HepG2 (cell line): ENCODE measurements at regions not wholly inside any gene's neighbourhood (a gene's known extent, or its start where the extent isn't known, plus 50 kb on each side); places are given as distances from the start of the nearest gene placed in this dataset.

Experiments used
- ATAC-seq: fragments of 200-7000 bp; cut with Tn5 transposase; 3 replicates; pipeline ENCODE4 v1.9.1; 2020; ENCODE audit warnings: mild to moderate bottlenecking, moderate library complexity
- BruUV-seq: library from RNA; stranded (reverse); fragments of 400-500 nt; replicated peaks from 2 replicates; lab custom pipeline; 2021; lab: Mats Ljungman, UMichigan
- CTCF ChIA-PET: fragments of 300-600 bp; formaldehyde crosslinking; extraction: SDS; loops from one replicate; lab custom pipeline; 2021; ENCODE audit warnings: low total read pairs, inconsistent platforms, low intra/inter-chr PET ratio; lab: Yijun Ruan, JAX
- POLR2A ChIA-PET: fragments of 350-600 bp; sonication (Branson Sonifier 250); formaldehyde crosslinking; loops from one replicate; lab custom pipeline; 2020; ENCODE audit warnings: antibody characterized with exemption, inconsistent platforms; lab: Yijun Ruan, JAX
- DNase-seq: peaks from one replicate; pipeline ENCODE4 v3.0.0-alpha.2; 2015; ENCODE audit warnings: low spot score
- FAIRE-seq: peaks from 3 replicates; lab custom pipeline; 2011; peaks lifted over from hg19 to GRCh38; lab: Jason Lieb, UNC
- H2AFZ ChIP-seq: one replicate; pipeline ENCODE4 v1.6.1; 2011; ENCODE audit warnings: low read length, inconsistent platforms
- H3K27ac ChIP-seq: fragments of 300-600 bp; 3 replicates; pipeline ENCODE4 v1.8.0; 2011; ENCODE audit warnings: mixed run types, mild to moderate bottlenecking, mixed read lengths, low read length, inconsistent platforms; ENCODE audit not compliant: insufficient read depth; ENCODE audit errors: extremely low read length
- H3K27me3 ChIP-seq, 2 experiments: fragments of 200-600 bp in 1 of 2; 2 replicates in 1 of 2; 3 replicates in 1 of 2; pipeline versions ENCODE4 v1.6.0 to v1.8.0; 2011; ENCODE audit warnings: low read length in 2 of 2, mild to moderate bottlenecking in 2 of 2, moderate library complexity in 2 of 2, inconsistent platforms in 1 of 2; ENCODE audit not compliant: insufficient read depth in 2 of 2, control insufficient read depth in 1 of 2
- H3K36me3 ChIP-seq, 2 experiments: fragments of 200-600 bp in 1 of 2; replicated peaks in 1 of 2; 2 replicates in 1 of 2; 3 replicates in 1 of 2; pipeline versions ENCODE4 v1.5.1 to v1.8.0; 2011; ENCODE audit warnings: low read length in 2 of 2, inconsistent platforms in 1 of 2; ENCODE audit not compliant: insufficient read depth in 2 of 2, control insufficient read depth in 1 of 2
- H3K4me1 ChIP-seq: 2 replicates; pipeline ENCODE4 v1.5.1; 2012; ENCODE audit warnings: low read length, inconsistent platforms; ENCODE audit not compliant: insufficient read depth
- H3K4me2 ChIP-seq: 2 replicates; pipeline ENCODE4 v1.6.0; 2011; ENCODE audit warnings: low read depth, low read length, inconsistent platforms
- H3K4me3 ChIP-seq, 3 experiments: fragments of 200-600 bp in 1 of 3; sonication (generic), shearing (Covaris generic) in 1 of 3; replicated peaks in 1 of 3; 2 replicates each; pipeline ENCODE4 v1.5.1; 2011 to 2016; ENCODE audit warnings: low read length in 3 of 3, inconsistent platforms in 2 of 3, low read depth in 2 of 3, mild to moderate bottlenecking in 2 of 3, control low read depth in 1 of 3, mixed read lengths in 1 of 3; ENCODE audit not compliant: insufficient read depth in 1 of 3
- H3K79me2 ChIP-seq: one replicate; pipeline ENCODE4 v1.6.1; 2011; ENCODE audit warnings: low read length, inconsistent platforms; ENCODE audit not compliant: insufficient read depth
- H3K9ac ChIP-seq: 2 replicates; pipeline ENCODE4 v1.6.0; 2011; ENCODE audit warnings: mild to moderate bottlenecking, low read depth, low read length, inconsistent platforms; ENCODE audit not compliant: insufficient read depth
- H3K9me3 ChIP-seq: 2 replicates; pipeline ENCODE4 v1.5.1; 2012; ENCODE audit warnings: mild to moderate bottlenecking, low read length
- H4K20me1 ChIP-seq: 2 replicates; pipeline ENCODE4 v1.6.0; 2011; ENCODE audit warnings: inconsistent platforms, mild to moderate bottlenecking, low read length, moderate library complexity; ENCODE audit not compliant: insufficient read depth
- ARHGAP35 ChIP-seq: sonication (generic); formaldehyde crosslinking; IDR thresholded peaks from 2 replicates; pipeline ENCODE4 v1.9.0; 2022; ENCODE audit warnings: mild to moderate bottlenecking, inconsistent platforms, moderate library complexity, missing genetic modification reagents, borderline replicate concordance
- DNMT3B ChIP-seq: conservative IDR thresholded peaks from 2 replicates; pipeline ENCODE4 v1.6.1; 2016; ENCODE audit warnings: missing biosample characterization, control low read depth
- ETV5 ChIP-seq: IDR thresholded peaks from 2 replicates; pipeline ENCODE4 v1.6.1; 2018; ENCODE audit warnings: missing biosample characterization, missing genetic modification reagents, inconsistent platforms, borderline replicate concordance
- MIER2 ChIP-seq: IDR thresholded peaks from 2 replicates; pipeline ENCODE4 v1.6.1; 2016; ENCODE audit warnings: missing biosample characterization, missing genetic modification reagents
- MTF2 ChIP-seq: sonication (generic); formaldehyde crosslinking; IDR thresholded peaks from 2 replicates; pipeline ENCODE4 v1.5.0; 2020; ENCODE audit warnings: missing genetic modification reagents, borderline replicate concordance
- PAF1 ChIP-seq: IDR thresholded peaks from 2 replicates; pipeline ENCODE4 v1.6.1; 2016; ENCODE audit warnings: missing genetic modification reagents, missing compliant biosample characterization
- SMC3 ChIP-seq: IDR thresholded peaks from 2 replicates; pipeline ENCODE4 v1.6.1; 2011; ENCODE audit warnings: low read length, improper control_type of control experiment
- SOX5 ChIP-seq: IDR thresholded peaks from 2 replicates; pipeline ENCODE4 v1.6.1; 2016; ENCODE audit warnings: borderline replicate concordance
- ZBTB8A ChIP-seq: sonication (generic); formaldehyde crosslinking; IDR thresholded peaks from 2 replicates; pipeline ENCODE4 v1.4.0; 2020; ENCODE audit warnings: mild to moderate bottlenecking, low read depth, missing genetic modification reagents, borderline replicate concordance
- ZMAT3 ChIP-seq: sonication (generic); formaldehyde crosslinking; conservative IDR thresholded peaks from 2 replicates; pipeline ENCODE4 v1.7.0; 2021; ENCODE audit warnings: missing genetic modification reagents
- ZNF770 ChIP-seq: sonication (generic); formaldehyde crosslinking; IDR thresholded peaks from 2 replicates; pipeline ENCODE4 v1.5.0; 2020; ENCODE audit warnings: mild to moderate bottlenecking, missing genetic modification reagents
- ZNF776 ChIP-seq: sonication (generic); formaldehyde crosslinking; IDR thresholded peaks from 2 replicates; pipeline ENCODE4 v1.4.0; 2020; ENCODE audit warnings: mild to moderate bottlenecking, missing genetic modification reagents
- WGBS: methylation state at CpG from one replicate; pipeline ENCODE4 v1.1.6; 2017; ENCODE audit warnings: low lambda C conversion rate; 5-methylcytosine and 5-hydroxymethylcytosine counted together
- in situ Hi-C: cut with HindIII; loops from 2 replicates; pipeline ENCODE4 v1.10.0; 2017; ENCODE audit warnings: low pct_unique_long_range_greater_than_20kb; ENCODE audit not compliant: extremely low pct_ligation_motif_present
- intact Hi-C: fragments of 100-400 bp; cut with micrococcal nuclease; formaldehyde crosslinking; loops from one replicate; pipeline ENCODE4 v1.10.0; 2022; ENCODE audit not compliant: unreplicated experiment

- WGBS = 27% methylated on average over 21 of the region's 27 CpGs
- H3K27me3 ChIP-seq = peaks cover 5 to 20% of the 10 kb centered on the region in 2 experiments; a peak in 4 of 5 replicates
- no peak; the same call in 1 of the 3 replicates for ATAC-seq
- intact Hi-C loops (no loop called here), in situ Hi-C loops (no loop called here)
- H3K4me1 ChIP-seq = no peaks in the 10 kb centered on the region
- BruUV-seq = no TSS peak
- H4K20me1 ChIP-seq = no peaks in the 10 kb centered on the region
- POLR2A ChIA-PET = no interaction called here
- CTCF ChIA-PET = no interaction called here
- H3K4me2 ChIP-seq = no peak overlapping the region
- no peaks in the 10 kb centered on the region for H3K36me3 ChIP-seq
- H3K79me2 ChIP-seq = no peaks in the 10 kb centered on the region
- H3K27ac ChIP-seq = no peak overlapping the region
- no peak for TF ChIP-seq ZMAT3 (CRISPR knock-in tag)
- TF ChIP-seq ETV5 (CRISPR knock-in tag) = no peak
- no peak for DNase-seq
- no peak overlapping the region for H3K9ac ChIP-seq
- H3K4me3 ChIP-seq = no peak overlapping the region
- FAIRE-seq = no peak
- H3K9me3 ChIP-seq = no peaks in the 10 kb centered on the region
- no peak overlapping the region for H2AFZ ChIP-seq
These were observed 264.6 kb downstream of the ADGRD1 start for GRCh38 chr12:131218026-131218922.

GRCh38 chr12:131218923-131219669 is 265.4 kb downstream of the ADGRD1 start:
- no peak overlapping the region for H2AFZ ChIP-seq
- no peaks in the 10 kb centered on the region for H3K79me2 ChIP-seq
- H3K9me3 ChIP-seq = no peaks in the 10 kb centered on the region
- DNase-seq (no peak), FAIRE-seq (no peak), ATAC-seq (no peak)
- ChIA-PET POLR2A (no interaction called here), CTCF (no interaction called here)
- H4K20me1 ChIP-seq = no peaks in the 10 kb centered on the region
- H3K9ac ChIP-seq = no peak overlapping the region
- intact Hi-C loops (no loop called here), in situ Hi-C loops (no loop called here)
- no peak for TF ChIP-seq PAF1
- no peak for TF ChIP-seq SOX5
- TF ChIP-seq MTF2 (CRISPR knock-in tag) = no peak
- no peak for TF ChIP-seq DNMT3B (CRISPR knock-in tag)
- TF ChIP-seq ZNF776 (CRISPR knock-in tag) = no peak
- TF ChIP-seq ZNF770 (CRISPR knock-in tag) = no peak
- no peak for TF ChIP-seq SMC3
- TF ChIP-seq MIER2 (CRISPR knock-in tag) = no peak
- no peak for TF ChIP-seq ARHGAP35 (CRISPR knock-in tag)
- no peak for TF ChIP-seq ZBTB8A (CRISPR knock-in tag)
- H3K27ac ChIP-seq = no peak overlapping the region
- no TSS peak for BruUV-seq
- H3K4me3 ChIP-seq = no peak overlapping the region
- no peaks in the 10 kb centered on the region for H3K36me3 ChIP-seq
- peaks cover 5 to 18% of the 10 kb centered on the region in 2 experiments; a peak in 4 of 5 replicates for H3K27me3 ChIP-seq
- H3K4me2 ChIP-seq = no peak overlapping the region
- 17% methylated on average over 4 of the region's 15 CpGs for WGBS
- H3K4me1 ChIP-seq = no peaks in the 10 kb centered on the region
